Neural cell (in vitro differentiated cells): ENCODE measurements at regions not wholly inside any gene's neighbourhood (a gene's known extent, or its start where the extent isn't known, plus 50 kb on each side); places are given as distances from the start of the nearest gene placed in this dataset.

ENCODE experiments used
- H2AFZ ChIP-seq: fragments of 200-600, 300-800 bp; sonication (generic), shearing (Covaris generic); 2 replicates; pipeline ENCODE4 v1.6.0; 2014; ENCODE audit warnings: low read depth, mild to moderate bottlenecking, antibody characterized with exemption, low read length, moderate library complexity
- H3F3A ChIP-seq: fragments of 200-600 bp; shearing (Covaris generic); 2 replicates; pipeline ENCODE4 v1.6.1; 2016; ENCODE audit warnings: mild to moderate bottlenecking, moderate library complexity, mixed read lengths, antibody characterized with exemption, low read length; ENCODE audit not compliant: insufficient read depth, poor library complexity, severe bottlenecking
- H3K27ac ChIP-seq: fragments of 200-600, 300-800 bp; sonication (generic), shearing (Covaris generic); 2 replicates; pipeline ENCODE4 v1.5.1; 2014; ENCODE audit warnings: mild to moderate bottlenecking, low read length, moderate library complexity
- H3K27me3 ChIP-seq: fragments of 300-800, 200-600 bp; sonication (generic), shearing (Covaris generic); 2 replicates; pipeline ENCODE4 v1.6.0; 2014; ENCODE audit warnings: mild to moderate bottlenecking, low read depth, low read length, moderate library complexity; ENCODE audit not compliant: insufficient read depth
- H3K36me3 ChIP-seq: fragments of 300-800, 200-600 bp; sonication (generic), shearing (Covaris generic); 2 replicates; pipeline ENCODE4 v1.5.1; 2014; ENCODE audit warnings: mild to moderate bottlenecking, antibody characterized with exemption, low read length, moderate library complexity; ENCODE audit not compliant: insufficient read depth
- H3K4me2 ChIP-seq: fragments of 300-800, 200-600 bp; sonication (generic), shearing (Covaris generic); 2 replicates; pipeline ENCODE4 v1.6.0; 2014; ENCODE audit warnings: mild to moderate bottlenecking, low read length
- H3K4me3 ChIP-seq: fragments of 300-800, 200-600 bp; sonication (generic), shearing (Covaris generic); 2 replicates; pipeline ENCODE4 v1.5.1; 2014; ENCODE audit warnings: mild to moderate bottlenecking, low read length, moderate library complexity
- H3K79me2 ChIP-seq: fragments of 200-600 bp; shearing (Covaris generic); replicated peaks from 2 replicates; pipeline ENCODE4 v1.6.0; 2014; ENCODE audit warnings: mild to moderate bottlenecking, low read length, moderate library complexity; ENCODE audit not compliant: insufficient read depth
- H3K9ac ChIP-seq: fragments of 300-800, 200-600 bp; sonication (generic), shearing (Covaris generic); 2 replicates; pipeline ENCODE4 v1.6.1; 2016; ENCODE audit warnings: mild to moderate bottlenecking, low read length, mixed read lengths
- H3K9me2 ChIP-seq: fragments of 200-600 bp; shearing (Covaris generic); 2 replicates; pipeline ENCODE4 v1.6.1; 2016; ENCODE audit warnings: mild to moderate bottlenecking, low read length, mixed read lengths; ENCODE audit not compliant: insufficient read depth
- H3K9me3 ChIP-seq: fragments of 200-600, 300-800 bp; sonication (generic), shearing (Covaris generic); 2 replicates; pipeline ENCODE4 v1.6.1; 2016; ENCODE audit warnings: mild to moderate bottlenecking, mixed run types, low read length, moderate library complexity, mixed read lengths
- H4K20me1 ChIP-seq: fragments of 200-600 bp; shearing (Covaris generic); 2 replicates; pipeline ENCODE4 v1.6.1; 2016; ENCODE audit warnings: mild to moderate bottlenecking, mixed run types; ENCODE audit not compliant: insufficient read depth
- CTCF ChIP-seq: fragments of 450-650 bp; IDR thresholded peaks from 2 replicates; pipeline ENCODE4 v1.5.1; 2014; ENCODE audit warnings: antibody characterized with exemption, mild to moderate bottlenecking, moderate library complexity; ENCODE audit not compliant: poor library complexity, severe bottlenecking
- EP300 ChIP-seq: fragments of 450-650 bp; conservative IDR thresholded peaks from 2 replicates; pipeline ENCODE4 v1.6.1; 2014; ENCODE audit warnings: antibody characterized with exemption, mild to moderate bottlenecking, moderate library complexity; ENCODE audit not compliant: poor library complexity, severe bottlenecking
- EZH2 ChIP-seq: fragments of 200-600, 300-800 bp; shearing (Covaris generic), sonication (generic); IDR thresholded peaks from 2 replicates; pipeline ENCODE4 v1.6.1; 2014; ENCODE audit warnings: antibody characterized with exemption, low read length, borderline replicate concordance, mild to moderate bottlenecking; ENCODE audit not compliant: insufficient read depth, poor library complexity, severe bottlenecking
- MXI1 ChIP-seq: fragments of 450-650 bp; conservative IDR thresholded peaks from 2 replicates; pipeline ENCODE4 v1.6.1; 2014; ENCODE audit warnings: antibody characterized with exemption, mild to moderate bottlenecking; ENCODE audit not compliant: poor library complexity, severe bottlenecking
- POLR2AphosphoS5 ChIP-seq: IDR thresholded peaks from 2 replicates; pipeline ENCODE4 v1.6.1; 2012
- RAD21 ChIP-seq: fragments of 450-650 bp; conservative IDR thresholded peaks from 2 replicates; pipeline ENCODE4 v1.6.1; 2014; ENCODE audit warnings: antibody characterized with exemption, mild to moderate bottlenecking, moderate library complexity
- REST ChIP-seq: IDR thresholded peaks from 2 replicates; pipeline ENCODE4 v1.6.1; 2012; ENCODE audit warnings: borderline replicate concordance
- SMC3 ChIP-seq: fragments of 450-650 bp; conservative IDR thresholded peaks from 2 replicates; pipeline ENCODE4 v1.6.1; 2014; ENCODE audit warnings: antibody characterized with exemption, mild to moderate bottlenecking, moderate library complexity; ENCODE audit not compliant: poor library complexity
- TAF1 ChIP-seq: IDR thresholded peaks from 2 replicates; pipeline ENCODE4 v1.6.1; 2012; ENCODE audit warnings: low read depth

GRCh38 chr14:22338381-22338780 lies 250.6 kb downstream of the DAD1 start:
- no peak overlapping the region for H3K4me3 ChIP-seq
- H3K27me3 ChIP-seq: no peaks in the 10 kb centered on the region
- no peaks in the 10 kb centered on the region for H3K9me2 ChIP-seq
- no peak overlapping the region for H3K27ac ChIP-seq
- H3K9me3 ChIP-seq: no peaks in the 10 kb centered on the region
- H3F3A ChIP-seq: no peaks in the 10 kb centered on the region
- no peaks in the 10 kb centered on the region for H4K20me1 ChIP-seq
- TF ChIP-seq CTCF (no peak), EZH2 (no peak), TAF1 (no peak), SMC3 (no peak), RAD21 (no peak), POLR2AphosphoS5 (no peak)
- no peaks in the 10 kb centered on the region for H3K36me3 ChIP-seq
- H3K9ac ChIP-seq: no peak overlapping the region
- H3K79me2 ChIP-seq: no peaks in the 10 kb centered on the region
- no peak overlapping the region for H2AFZ ChIP-seq
- no peak overlapping the region for H3K4me2 ChIP-seq

- no peak overlapping the region for H3K27ac ChIP-seq
- H3K27me3 ChIP-seq: no peaks in the 10 kb centered on the region
- no peaks in the 10 kb centered on the region for H3F3A ChIP-seq
- H3K9ac ChIP-seq: no peak overlapping the region
- H3K4me2 ChIP-seq: no peak overlapping the region
- H3K9me3 ChIP-seq: no peaks in the 10 kb centered on the region
- H3K36me3 ChIP-seq: no peaks in the 10 kb centered on the region
- H3K4me3 ChIP-seq: no peak overlapping the region
- H3K79me2 ChIP-seq: no peaks in the 10 kb centered on the region
- TF ChIP-seq EP300 (no peak), CTCF (no peak), SMC3 (no peak), POLR2AphosphoS5 (no peak), MXI1 (no peak), EZH2 (no peak), RAD21 (no peak)
- no peaks in the 10 kb centered on the region for H3K9me2 ChIP-seq
- no peak overlapping the region for H2AFZ ChIP-seq
- H4K20me1 ChIP-seq: no peaks in the 10 kb centered on the region
Measured at GRCh38 chr14:22337938-22338337, 251.1 kb downstream of the DAD1 start.

GRCh38 chr14:22337521-22337920 lies 251.5 kb downstream of the DAD1 start:
- Histone ChIP-seq H3K27ac (no peak overlapping the region), H3K9me2 (no peaks in the 10 kb centered on the region), H2AFZ (no peak overlapping the region), H3K9ac (no peak overlapping the region), H3K27me3 (no peaks in the 10 kb centered on the region), H3K4me2 (no peak overlapping the region), H3K4me3 (no peak overlapping the region), H3K79me2 (no peaks in the 10 kb centered on the region), H3K36me3 (no peaks in the 10 kb centered on the region), H4K20me1 (no peaks in the 10 kb centered on the region), H3F3A (no peaks in the 10 kb centered on the region), H3K9me3 (no peaks in the 10 kb centered on the region)
- TF ChIP-seq POLR2AphosphoS5 (no peak), MXI1 (no peak), EP300 (no peak), REST (no peak), EZH2 (no peak), TAF1 (no peak), RAD21 (no peak)
